A673 (cell line): ENCODE measurements at regions not wholly inside any gene's neighbourhood (a gene's known extent, or its start where the extent isn't known, plus 50 kb on each side); places are given as distances from the start of the nearest gene placed in this dataset.

Experiments used
- EZH2 ChIP-seq: fragments of 200-600 bp; sonication (generic); IDR thresholded peaks from 2 replicates; pipeline ENCODE4 v1.6.1; 2017; ENCODE audit warnings: borderline replicate concordance, low read depth, mild to moderate bottlenecking, mixed read lengths, antibody characterized with exemption, low read length; ENCODE audit not compliant: poor library complexity, severe bottlenecking
- TF ChIP-seq, protein P1 (sequence below): fragments of 300-800, 200-600 bp; sonication (generic); conservative IDR thresholded peaks from 2 replicates; pipeline ENCODE4 v1.5.1; 2017; ENCODE audit warnings: low read depth, mild to moderate bottlenecking, antibody characterized with exemption, low read length, moderate library complexity, mixed read lengths

DNA sequence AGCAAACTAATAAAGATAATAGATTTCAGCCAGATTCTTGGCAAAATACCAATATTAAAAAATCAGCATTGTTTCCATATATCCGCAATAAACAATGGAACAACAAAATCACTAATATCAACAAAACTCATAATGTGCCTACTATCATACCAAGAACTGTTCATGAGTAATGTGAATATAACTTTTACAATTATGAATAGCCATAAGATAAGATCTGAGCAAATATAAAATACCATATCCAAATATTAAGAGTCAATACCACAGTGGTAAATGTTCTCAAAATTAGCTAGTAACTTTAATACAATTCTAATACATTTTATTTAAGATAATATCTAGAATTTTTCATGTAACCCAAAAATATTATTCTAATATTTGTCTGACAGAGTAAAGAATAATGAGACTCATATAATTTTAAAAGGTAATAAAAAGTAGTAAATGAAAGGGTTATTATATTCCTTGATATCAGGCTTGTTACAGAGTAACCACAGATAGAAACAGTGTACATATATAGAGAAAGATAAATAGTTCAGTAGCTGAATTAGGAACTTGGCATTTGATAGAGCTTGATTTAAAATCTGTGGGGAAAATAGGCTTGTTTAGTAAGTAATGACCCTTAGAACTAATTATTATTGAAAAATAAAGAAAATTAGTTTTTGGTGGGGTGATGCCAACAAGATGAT is 2126.6 kb downstream of the MRPL39 start:
- no peak for TF ChIP-seq EZH2
- TF ChIP-seq, protein P1, sequence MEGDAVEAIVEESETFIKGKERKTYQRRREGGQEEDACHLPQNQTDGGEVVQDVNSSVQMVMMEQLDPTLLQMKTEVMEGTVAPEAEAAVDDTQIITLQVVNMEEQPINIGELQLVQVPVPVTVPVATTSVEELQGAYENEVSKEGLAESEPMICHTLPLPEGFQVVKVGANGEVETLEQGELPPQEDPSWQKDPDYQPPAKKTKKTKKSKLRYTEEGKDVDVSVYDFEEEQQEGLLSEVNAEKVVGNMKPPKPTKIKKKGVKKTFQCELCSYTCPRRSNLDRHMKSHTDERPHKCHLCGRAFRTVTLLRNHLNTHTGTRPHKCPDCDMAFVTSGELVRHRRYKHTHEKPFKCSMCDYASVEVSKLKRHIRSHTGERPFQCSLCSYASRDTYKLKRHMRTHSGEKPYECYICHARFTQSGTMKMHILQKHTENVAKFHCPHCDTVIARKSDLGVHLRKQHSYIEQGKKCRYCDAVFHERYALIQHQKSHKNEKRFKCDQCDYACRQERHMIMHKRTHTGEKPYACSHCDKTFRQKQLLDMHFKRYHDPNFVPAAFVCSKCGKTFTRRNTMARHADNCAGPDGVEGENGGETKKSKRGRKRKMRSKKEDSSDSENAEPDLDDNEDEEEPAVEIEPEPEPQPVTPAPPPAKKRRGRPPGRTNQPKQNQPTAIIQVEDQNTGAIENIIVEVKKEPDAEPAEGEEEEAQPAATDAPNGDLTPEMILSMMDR, result no peak
